Adrenal gland (tissue), 9 donors: ENCODE measurements at regions not wholly inside any gene's neighbourhood (a gene's known extent, or its start where the extent isn't known, plus 50 kb on each side); places are given as distances from the start of the nearest gene placed in this dataset.
"Not testable (repeated sequence)": the region's sequence is repeated elsewhere in the genome, so short reads cannot be mapped to it uniquely, and the experiment has no call there.

Experiments used
- DNase-seq, 7 donors: peaks; one replicate each; pipeline ENCODE4 v3.0.0-alpha.2; 2019 to 2020
- H3K27ac ChIP-seq, 5 donors: fragments of 200-600 bp; sonication (generic) in 4 of 5; 1 replicate in 3 of 5; 2 replicates in 2 of 5; pipeline versions ENCODE4 v1.5.1 to v1.8.0; 2016 to 2020; ENCODE audit warnings: mild to moderate bottlenecking in 1 of 5
- H3K27me3 ChIP-seq: fragments of 200-600 bp; 2 replicates; pipeline ENCODE4 v1.8.0; 2021
- H3K36me3 ChIP-seq, 2 donors: fragments of 200-600 bp; replicated peaks in 1 of 2; 1 replicate in 1 of 2; 2 replicates in 1 of 2; pipeline versions ENCODE4 v1.5.1 to v1.8.0; 2018 to 2022
- H3K4me1 ChIP-seq, 2 donors: fragments of 200-600 bp; replicated peaks in 1 of 2; 1 replicate in 1 of 2; 2 replicates in 1 of 2; pipeline versions ENCODE4 v1.5.1 to v1.8.0; 2018 to 2021
- H3K4me3 ChIP-seq, 4 donors: fragments of 200-600 bp; sonication (generic) in 3 of 4; one replicate each; pipeline ENCODE4 v1.5.1; 2016 to 2018
- H3K9me3 ChIP-seq, 3 donors: fragments of 200-600 bp; sonication (generic) in 1 of 3; replicated peaks in 1 of 3; 1 replicate in 2 of 3; 2 replicates in 1 of 3; pipeline versions ENCODE4 v1.5.1 to v1.8.0; 2016 to 2021
- CTCF ChIP-seq, 6 experiments: fragments of 450-650 bp in 4 of 6; fragments of 200-600 bp in 2 of 6; sonication (generic) in 1 of 6; IDR thresholded peaks; 1 replicate in 5 of 6; 2 replicates in 1 of 6; pipeline versions ENCODE4 v1.5.1 to v1.8.0; 2016 to 2021; ENCODE audit warnings: antibody characterized with exemption in 6 of 6, mild to moderate bottlenecking in 2 of 6, moderate library complexity in 1 of 6
- POLR2A ChIP-seq, 2 donors: fragments of 450-650 bp; IDR thresholded peaks; one replicate each; pipeline ENCODE4 v1.6.1; 2017; ENCODE audit warnings: antibody characterized with exemption in 2 of 2, mild to moderate bottlenecking in 2 of 2, moderate library complexity in 1 of 2
- WGBS, 4 donors: extraction: QIAGEN DNeasy Blood & Tissue Kit in 2 of 4; methylation state at CpG; one replicate each; pipeline versions ENCODE4 v1.1.5 to v1.1.7; 2013 to 2017; 5-methylcytosine and 5-hydroxymethylcytosine counted together
- intact Hi-C, 2 donors: fragments of 100-400 bp; cut with DNase I; formaldehyde crosslinking; loops; one replicate each; pipeline versions ENCODE4 v1.14.1 to v1.15.0; 2022 to 2023
- donor health status: healthy with polysubstance abuse.
- donor health status: Bipolar disorder and iron deficiency.
- donor health status: DM: yes; HTN: yes; CAD: no.
- donor health status: DM: no; HTN: no; CAD: no.
- donor health status: DM: no; HTN: no; CAD: no.

DNA sequence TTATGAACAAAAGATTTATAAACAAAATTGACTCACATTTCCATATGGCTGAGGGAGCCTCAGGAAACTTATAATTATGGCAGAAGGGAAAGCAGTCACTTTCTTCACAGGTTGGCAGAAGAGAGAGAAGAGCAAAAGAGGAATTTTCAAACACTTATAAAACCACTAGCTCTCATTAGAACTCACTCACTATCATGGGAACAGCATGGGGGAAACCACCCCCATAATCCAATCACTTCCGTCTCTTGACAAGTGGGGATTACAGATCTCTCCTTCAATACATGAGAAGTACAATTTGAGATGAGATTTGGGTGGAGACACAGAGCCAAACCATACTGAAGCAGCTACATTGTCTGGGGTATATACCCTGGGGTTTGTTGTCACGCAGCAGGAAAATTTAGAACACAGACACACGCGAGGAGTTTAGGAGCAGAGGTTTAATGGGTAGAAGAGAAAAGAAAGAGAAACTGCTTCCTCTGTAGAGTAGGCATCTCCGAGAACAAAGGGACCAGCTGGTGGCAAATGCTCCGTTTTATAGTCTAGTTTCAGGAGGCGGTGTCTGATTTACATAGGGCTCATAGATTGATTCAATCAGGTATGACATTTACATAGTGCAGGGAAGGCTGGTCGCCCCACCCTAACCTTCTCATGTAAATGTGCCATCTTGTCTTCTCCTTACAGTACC is 2277.7 kb upstream of the AGA start:
- Histone ChIP-seq H3K9me3 (no peaks in the 10 kb centered on the region), H3K27ac (no peak overlapping the region), H3K36me3 (no peaks in the 10 kb centered on the region), H3K27me3 (no peaks in the 10 kb centered on the region), H3K4me1 (no peaks in the 10 kb centered on the region), H3K4me3 (no peak overlapping the region)
- TF ChIP-seq CTCF (IDR thresholded peaks at IDR 0.05), result no peak
- no peak for TF ChIP-seq POLR2A (IDR thresholded peaks at IDR 0.05)
- DNase-seq, result no peak
- WGBS, 4 donors, result 88 to 95% (median 92%) methylated on average over 8 of the region's 8 CpGs
- intact Hi-C loops, result no loop called here

DNA sequence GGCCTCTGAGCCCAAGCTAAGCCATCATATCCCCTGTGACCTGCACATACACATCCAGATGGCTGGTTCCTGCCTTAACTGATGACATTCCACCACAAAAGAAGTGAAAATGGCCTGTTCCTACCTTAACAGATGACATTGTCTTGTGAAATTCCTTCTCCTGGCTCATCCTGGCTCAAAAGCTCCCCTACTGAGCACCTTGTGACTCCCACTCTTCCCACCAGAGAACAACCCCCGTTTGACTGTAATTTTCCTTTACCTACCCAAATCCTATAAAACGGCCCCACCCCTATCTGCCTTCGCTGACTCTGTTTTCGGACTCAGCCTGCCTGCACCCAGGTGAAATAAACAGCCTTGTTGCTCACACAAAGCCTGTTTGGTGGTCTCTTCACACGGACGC is 2284.3 kb upstream of the AGA start:
- H3K27me3 ChIP-seq, H3K36me3 ChIP-seq, intact Hi-C loops, H3K9me3 ChIP-seq, H3K4me3 ChIP-seq, H3K4me1 ChIP-seq, H3K27ac ChIP-seq, DNase-seq: not testable (repeated sequence)
- WGBS, 4 donors, result 82 to 88% (median 85%) methylated on average over 6 of the region's 6 CpGs

- no peaks in the 10 kb centered on the region for H3K4me1 ChIP-seq
- no peak for TF ChIP-seq CTCF (IDR thresholded peaks at IDR 0.05)
- no peak for TF ChIP-seq POLR2A (IDR thresholded peaks at IDR 0.05)
- no peak overlapping the region for H3K27ac ChIP-seq
- WGBS, 4 donors, result 79 to 86% (median 81%) methylated on average over 4 of the region's 4 CpGs
- intact Hi-C loops, result no loop called here
- H3K4me3 ChIP-seq, result no peak overlapping the region
- DNase-seq, result no peak
- H3K27me3 ChIP-seq, result no peaks in the 10 kb centered on the region
- no peaks in the 10 kb centered on the region for H3K36me3 ChIP-seq
- H3K9me3 ChIP-seq, result no peaks in the 10 kb centered on the region
Measured at GRCh38 chr4:179728305-179728704, 2286.1 kb upstream of the AGA start.

- H3K9me3 ChIP-seq, intact Hi-C loops, H3K36me3 ChIP-seq, H3K4me3 ChIP-seq, H3K27me3 ChIP-seq, H3K4me1 ChIP-seq, H3K27ac ChIP-seq, DNase-seq: not testable (repeated sequence)
- WGBS, 4 donors, result 88 to 95% (median 90%) methylated on average over 6 of the region's 6 CpGs
Measured at GRCh38 chr4:179736820-179737219, 2294.6 kb upstream of the AGA start.

- DNase-seq, result no peak
- H3K9me3 ChIP-seq, result no peaks in the 10 kb centered on the region
- no peaks in the 10 kb centered on the region for H3K4me1 ChIP-seq
- H3K27ac ChIP-seq, result no peak overlapping the region
- 63 to 80% (median 67%) methylated on average over 3 of the region's 3 CpGs for WGBS, 4 donors
- intact Hi-C loops, result no loop called here
- H3K36me3 ChIP-seq, result no peaks in the 10 kb centered on the region
- no peaks in the 10 kb centered on the region for H3K27me3 ChIP-seq
- H3K4me3 ChIP-seq, result no peak overlapping the region
- no peak for TF ChIP-seq CTCF (IDR thresholded peaks at IDR 0.05)
- no peak for TF ChIP-seq POLR2A (IDR thresholded peaks at IDR 0.05)
Measured at GRCh38 chr4:179738822-179739221, 2296.6 kb upstream of the AGA start.
